ENCODE measurements at regions not wholly inside any gene's neighbourhood (a gene's known extent, or its start where the extent isn't known, plus 50 kb on each side); places are given as distances from the start of the nearest gene placed in this dataset.

GRCh38 chr2:217723981-217724380, 278.8 kb downstream of the TNS1 start:
- ChIA-PET CTCF (no interaction called here), POLR2A (no interaction called here)
- Histone ChIP-seq H3K27me3 (ENCODE audit: control insufficient read depth, insufficient read depth, low read length) (no peaks in the 10 kb centered on the region; the same call in 1 of the 2 replicates), H3K27ac (ENCODE audit: low read length) (no peak overlapping the region), H3K4me1 (ENCODE audit: control insufficient read depth, insufficient read depth, low read length) (no peaks in the 10 kb centered on the region), H3K9me3 (ENCODE audit: control insufficient read depth, insufficient read depth, low read depth, low read length) (no peaks in the 10 kb centered on the region), H3K4me3 (ENCODE audit: low read depth in 2 of 2, low read length in 2 of 2) (no peak overlapping the region), H3K36me3 (ENCODE audit: control insufficient read depth, insufficient read depth, low read length) (no peaks in the 10 kb centered on the region)
- no peak for DNase-seq (ENCODE audit: low read depth, low spot score)
- TF ChIP-seq, protein P1, sequence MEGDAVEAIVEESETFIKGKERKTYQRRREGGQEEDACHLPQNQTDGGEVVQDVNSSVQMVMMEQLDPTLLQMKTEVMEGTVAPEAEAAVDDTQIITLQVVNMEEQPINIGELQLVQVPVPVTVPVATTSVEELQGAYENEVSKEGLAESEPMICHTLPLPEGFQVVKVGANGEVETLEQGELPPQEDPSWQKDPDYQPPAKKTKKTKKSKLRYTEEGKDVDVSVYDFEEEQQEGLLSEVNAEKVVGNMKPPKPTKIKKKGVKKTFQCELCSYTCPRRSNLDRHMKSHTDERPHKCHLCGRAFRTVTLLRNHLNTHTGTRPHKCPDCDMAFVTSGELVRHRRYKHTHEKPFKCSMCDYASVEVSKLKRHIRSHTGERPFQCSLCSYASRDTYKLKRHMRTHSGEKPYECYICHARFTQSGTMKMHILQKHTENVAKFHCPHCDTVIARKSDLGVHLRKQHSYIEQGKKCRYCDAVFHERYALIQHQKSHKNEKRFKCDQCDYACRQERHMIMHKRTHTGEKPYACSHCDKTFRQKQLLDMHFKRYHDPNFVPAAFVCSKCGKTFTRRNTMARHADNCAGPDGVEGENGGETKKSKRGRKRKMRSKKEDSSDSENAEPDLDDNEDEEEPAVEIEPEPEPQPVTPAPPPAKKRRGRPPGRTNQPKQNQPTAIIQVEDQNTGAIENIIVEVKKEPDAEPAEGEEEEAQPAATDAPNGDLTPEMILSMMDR (IDR thresholded peaks at IDR 0.05), result no peak
- no peak for TF ChIP-seq POLR2AphosphoS5 (IDR thresholded peaks at IDR 0.05; ENCODE audit: low read depth, low read length)
- TF ChIP-seq SIN3A (IDR thresholded peaks at IDR 0.05; ENCODE audit: borderline replicate concordance, insufficient read depth, low read depth, low read length), result no peak
- TF ChIP-seq, protein P2, sequence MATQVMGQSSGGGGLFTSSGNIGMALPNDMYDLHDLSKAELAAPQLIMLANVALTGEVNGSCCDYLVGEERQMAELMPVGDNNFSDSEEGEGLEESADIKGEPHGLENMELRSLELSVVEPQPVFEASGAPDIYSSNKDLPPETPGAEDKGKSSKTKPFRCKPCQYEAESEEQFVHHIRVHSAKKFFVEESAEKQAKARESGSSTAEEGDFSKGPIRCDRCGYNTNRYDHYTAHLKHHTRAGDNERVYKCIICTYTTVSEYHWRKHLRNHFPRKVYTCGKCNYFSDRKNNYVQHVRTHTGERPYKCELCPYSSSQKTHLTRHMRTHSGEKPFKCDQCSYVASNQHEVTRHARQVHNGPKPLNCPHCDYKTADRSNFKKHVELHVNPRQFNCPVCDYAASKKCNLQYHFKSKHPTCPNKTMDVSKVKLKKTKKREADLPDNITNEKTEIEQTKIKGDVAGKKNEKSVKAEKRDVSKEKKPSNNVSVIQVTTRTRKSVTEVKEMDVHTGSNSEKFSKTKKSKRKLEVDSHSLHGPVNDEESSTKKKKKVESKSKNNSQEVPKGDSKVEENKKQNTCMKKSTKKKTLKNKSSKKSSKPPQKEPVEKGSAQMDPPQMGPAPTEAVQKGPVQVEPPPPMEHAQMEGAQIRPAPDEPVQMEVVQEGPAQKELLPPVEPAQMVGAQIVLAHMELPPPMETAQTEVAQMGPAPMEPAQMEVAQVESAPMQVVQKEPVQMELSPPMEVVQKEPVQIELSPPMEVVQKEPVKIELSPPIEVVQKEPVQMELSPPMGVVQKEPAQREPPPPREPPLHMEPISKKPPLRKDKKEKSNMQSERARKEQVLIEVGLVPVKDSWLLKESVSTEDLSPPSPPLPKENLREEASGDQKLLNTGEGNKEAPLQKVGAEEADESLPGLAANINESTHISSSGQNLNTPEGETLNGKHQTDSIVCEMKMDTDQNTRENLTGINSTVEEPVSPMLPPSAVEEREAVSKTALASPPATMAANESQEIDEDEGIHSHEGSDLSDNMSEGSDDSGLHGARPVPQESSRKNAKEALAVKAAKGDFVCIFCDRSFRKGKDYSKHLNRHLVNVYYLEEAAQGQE (IDR thresholded peaks at IDR 0.05; ENCODE audit: insufficient read depth in 1 of 2, low read depth in 2 of 2, low read length in 1 of 2), result no peak
- TF ChIP-seq TCF7L2 (IDR thresholded peaks at IDR 0.05; ENCODE audit: low read depth, low read length), result no peak
- intact Hi-C loops (cut with micrococcal nuclease; ENCODE audit: unreplicated experiment) (no loop called here), in situ Hi-C loops (cut with HindIII; ENCODE audit: low pct_unique_long_range_greater_than_20kb, low sequenced_read_pairs) (no loop called here)
- ATAC-seq, result no peak
- BruUV-seq (replicated peaks), result no TSS peak

DNA sequence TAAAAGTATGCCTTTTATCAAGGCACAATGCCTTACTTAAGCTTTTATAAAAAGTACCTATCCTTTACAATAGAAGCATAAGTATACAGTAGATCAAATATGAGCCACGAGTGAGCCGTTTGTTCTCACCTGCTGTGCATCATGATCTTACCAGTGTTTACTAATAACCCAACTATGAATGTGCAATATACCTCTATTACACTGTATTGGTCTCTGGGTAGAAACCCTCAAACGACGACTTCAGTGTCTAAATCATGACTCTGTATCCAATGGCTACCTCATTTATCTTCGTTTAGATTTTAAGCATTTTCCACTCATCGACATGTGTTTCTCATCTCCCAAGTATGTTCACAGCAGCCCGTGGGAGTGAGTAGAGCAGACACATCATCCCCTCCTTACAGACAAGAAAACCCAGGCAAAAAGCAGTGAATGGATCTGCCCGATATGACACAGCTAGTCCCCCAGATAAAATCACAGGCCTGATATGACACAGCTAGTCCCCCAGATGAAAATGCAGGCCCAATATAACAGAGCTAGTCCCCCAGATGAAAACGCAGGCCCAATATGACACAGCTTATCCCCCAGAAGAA, 279.8 kb downstream of the TNS1 start:
- DNase-seq (ENCODE audit: low read depth, low spot score), result no peak
- intact Hi-C loops (cut with micrococcal nuclease; ENCODE audit: unreplicated experiment) (no loop called here), in situ Hi-C loops (cut with HindIII; ENCODE audit: low pct_unique_long_range_greater_than_20kb, low sequenced_read_pairs) (no loop called here)
- no peaks in the 10 kb centered on the region for H3K36me3 ChIP-seq (ENCODE audit: control insufficient read depth, insufficient read depth, low read length)
- BruUV-seq (replicated peaks), result no TSS peak
- no peak for ATAC-seq
- H3K9me3 ChIP-seq (ENCODE audit: control insufficient read depth, insufficient read depth, low read depth, low read length), result no peaks in the 10 kb centered on the region
- TF ChIP-seq POLR2AphosphoS5 (IDR thresholded peaks at IDR 0.05; ENCODE audit: low read depth, low read length) (no peak), TCF7L2 (IDR thresholded peaks at IDR 0.05; ENCODE audit: low read depth, low read length) (no peak), SIN3A (IDR thresholded peaks at IDR 0.05; ENCODE audit: borderline replicate concordance, insufficient read depth, low read depth, low read length) (no peak)
- TF ChIP-seq, protein P2 (IDR thresholded peaks at IDR 0.05; ENCODE audit: insufficient read depth in 1 of 2, low read depth in 2 of 2, low read length in 1 of 2), result no peak
- TF ChIP-seq, protein P1 (IDR thresholded peaks at IDR 0.05), result no peak
- H3K4me1 ChIP-seq (ENCODE audit: control insufficient read depth, insufficient read depth, low read length), result no peaks in the 10 kb centered on the region
- H3K27ac ChIP-seq (ENCODE audit: low read length), result no peak overlapping the region
- POLR2A ChIA-PET, result no interaction called here
- no peaks in the 10 kb centered on the region; the same call in 1 of the 2 replicates for H3K27me3 ChIP-seq (ENCODE audit: control insufficient read depth, insufficient read depth, low read length)
- CTCF ChIA-PET, result no interaction called here
- H3K4me3 ChIP-seq (ENCODE audit: low read depth in 2 of 2, low read length in 2 of 2), result no peak overlapping the region

Data from Panc1 (cell line).